Spleen (tissue), 11 donors: ENCODE measurements at regions not wholly inside any gene's neighbourhood (a gene's known extent, or its start where the extent isn't known, plus 50 kb on each side); places are given as distances from the start of the nearest gene placed in this dataset.

ENCODE experiments used
- DNase-seq: peaks from one replicate; pipeline ENCODE4 v3.0.0-alpha.2; 2020
- H3K27ac ChIP-seq, 8 donors: fragments of 200-600 bp; sonication (generic) in 7 of 8; 1 replicate in 4 of 8; 2 replicates in 4 of 8; pipeline versions ENCODE4 v1.5.0 to v1.8.0; 2016 to 2021; ENCODE audit warnings: inconsistent platforms in 4 of 8, mild to moderate bottlenecking in 4 of 8, moderate library complexity in 1 of 8
- H3K27me3 ChIP-seq, 7 donors: fragments of 200-600 bp; sonication (generic) in 6 of 7; replicated peaks in 1 of 7; 1 replicate in 4 of 7; 2 replicates in 3 of 7; pipeline versions ENCODE4 v1.5.0 to v1.8.0; 2016 to 2021; ENCODE audit warnings: inconsistent platforms in 3 of 7, mild to moderate bottlenecking in 1 of 7
- H3K36me3 ChIP-seq, 6 donors: fragments of 200-600 bp; sonication (generic) in 5 of 6; 1 replicate in 4 of 6; 2 replicates in 2 of 6; pipeline versions ENCODE4 v1.5.0 to v1.8.0; 2016 to 2021; ENCODE audit warnings: inconsistent platforms in 2 of 6
- H3K4me1 ChIP-seq, 6 donors: fragments of 200-600 bp; sonication (generic) in 5 of 6; 1 replicate in 3 of 6; 2 replicates in 3 of 6; pipeline versions ENCODE4 v1.5.0 to v1.8.0; 2016 to 2021; ENCODE audit warnings: inconsistent platforms in 3 of 6
- H3K4me3 ChIP-seq, 8 donors: fragments of 200-600 bp; sonication (generic) in 7 of 8; 1 replicate in 4 of 8; 2 replicates in 4 of 8; pipeline versions ENCODE4 v1.5.0 to v1.8.0; 2016 to 2021; ENCODE audit warnings: inconsistent platforms in 4 of 8, mild to moderate bottlenecking in 4 of 8, moderate library complexity in 2 of 8
- H3K9me3 ChIP-seq, 8 donors: fragments of 200-600 bp; sonication (generic) in 7 of 8; 1 replicate in 4 of 8; 2 replicates in 4 of 8; pipeline versions ENCODE4 v1.5.0 to v1.8.0; 2016 to 2021; ENCODE audit warnings: inconsistent platforms in 4 of 8
- POLR2A ChIP-seq, 3 donors: fragments of 450-650 bp; IDR thresholded peaks; one replicate each; pipeline ENCODE4 v1.5.1; 2017; ENCODE audit warnings: antibody characterized with exemption in 3 of 3, mild to moderate bottlenecking in 1 of 3
- POLR2AphosphoS5 ChIP-seq, 3 donors: sonication (generic); formaldehyde crosslinking; IDR thresholded peaks; one replicate each; pipeline ENCODE4 v1.5.1; 2017; ENCODE audit warnings: antibody characterized with exemption in 3 of 3
- WGBS, 5 donors: extraction: QIAGEN DNeasy Blood & Tissue Kit in 3 of 5; methylation state at CpG; one replicate each; pipeline versions ENCODE4 v1.1.5 to v1.1.7; 2013 to 2018; 5-methylcytosine and 5-hydroxymethylcytosine counted together
- intact Hi-C: fragments of 100-400 bp; cut with DNase I; formaldehyde crosslinking; loops from one replicate; pipeline ENCODE4 v1.15.0; 2023; ENCODE audit warnings: low total_unique reads
- TF ChIP-seq, protein P1 (sequence below), 11 experiments: fragments of 200-600 bp in 7 of 11; fragments of 450-650 bp in 4 of 11; sonication (generic) in 4 of 11; IDR thresholded peaks in 8 of 11; conservative IDR thresholded peaks in 3 of 11; 1 replicate in 7 of 11; 2 replicates in 4 of 11; pipeline versions ENCODE4 v1.4.0 to v1.8.0; 2016 to 2021; ENCODE audit warnings: antibody characterized with exemption in 11 of 11, inconsistent platforms in 4 of 11, mild to moderate bottlenecking in 1 of 11
- donor health status: healthy with polysubstance abuse.
- donor health status: DM: no; HTN: no; CAD: no; lungs with moderate emphysema.
- donor health status: DM: no; HTN: no; CAD: no.
- donor health status: Bipolar disorder and iron deficiency.
- donor health status: healthy.
- donor health status: DM: no; HTN: no; CAD: no.
- donor health status: DM: yes; HTN: yes; CAD: no.

DNA sequence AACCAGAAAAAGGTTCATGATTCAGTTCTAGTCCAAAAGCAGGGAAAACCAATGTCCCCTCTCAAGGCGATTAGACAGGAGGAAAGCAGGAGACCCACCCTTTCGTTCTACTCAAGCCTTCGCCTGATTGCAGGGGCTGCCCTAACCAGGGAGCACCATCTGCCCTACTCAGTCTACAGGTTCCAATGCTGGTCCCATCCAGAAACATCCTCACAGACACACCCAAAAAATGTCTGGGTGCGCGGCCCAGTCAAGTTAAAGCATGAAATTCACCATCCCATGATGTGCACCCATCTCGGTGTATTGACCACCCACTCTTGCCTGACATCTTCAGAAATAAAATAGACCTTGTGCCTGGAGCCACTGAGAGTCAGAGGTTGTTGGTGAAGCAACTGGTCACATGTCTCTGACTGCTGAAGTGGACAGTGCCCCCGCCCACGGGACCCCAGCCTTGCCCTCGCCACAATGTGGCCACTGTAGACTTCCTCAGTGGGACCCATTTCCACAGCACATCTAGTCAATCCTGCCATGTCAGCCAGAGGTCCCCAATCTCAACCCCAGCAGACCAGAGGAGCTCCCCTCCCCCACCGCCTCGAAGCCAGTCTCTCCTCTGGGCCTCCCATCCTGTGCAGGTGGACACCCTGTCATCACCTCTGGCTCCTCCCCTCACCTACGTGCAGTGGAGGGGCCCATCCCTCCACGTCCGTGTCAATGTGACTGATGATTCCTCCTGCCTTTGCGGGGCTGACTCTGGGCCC lies 116.3 kb upstream of the PPP2R2D start:
- intact Hi-C loops = loop anchor here (10.0 kb wide), 1 partner anchor 330 kb away; no protein-coding TSS in a partner anchor
- 83 to 94% (median 88%) methylated on average over 15 of the region's 15 CpGs for WGBS, 5 donors
- peaks cover 0 to 24% (median 0%) of the 10 kb centered on the region in 7 donors for H3K27me3 ChIP-seq
- no peak overlapping the region for H3K4me3 ChIP-seq
- no peaks in the 10 kb centered on the region for H3K36me3 ChIP-seq
- H3K27ac ChIP-seq = no peak overlapping the region
- DNase-seq = no peak
- H3K4me1 ChIP-seq = no peaks in the 10 kb centered on the region
- H3K9me3 ChIP-seq = peaks cover 0 to 24% (median 4%) of the 10 kb centered on the region in 8 donors
- TF ChIP-seq, protein P1, sequence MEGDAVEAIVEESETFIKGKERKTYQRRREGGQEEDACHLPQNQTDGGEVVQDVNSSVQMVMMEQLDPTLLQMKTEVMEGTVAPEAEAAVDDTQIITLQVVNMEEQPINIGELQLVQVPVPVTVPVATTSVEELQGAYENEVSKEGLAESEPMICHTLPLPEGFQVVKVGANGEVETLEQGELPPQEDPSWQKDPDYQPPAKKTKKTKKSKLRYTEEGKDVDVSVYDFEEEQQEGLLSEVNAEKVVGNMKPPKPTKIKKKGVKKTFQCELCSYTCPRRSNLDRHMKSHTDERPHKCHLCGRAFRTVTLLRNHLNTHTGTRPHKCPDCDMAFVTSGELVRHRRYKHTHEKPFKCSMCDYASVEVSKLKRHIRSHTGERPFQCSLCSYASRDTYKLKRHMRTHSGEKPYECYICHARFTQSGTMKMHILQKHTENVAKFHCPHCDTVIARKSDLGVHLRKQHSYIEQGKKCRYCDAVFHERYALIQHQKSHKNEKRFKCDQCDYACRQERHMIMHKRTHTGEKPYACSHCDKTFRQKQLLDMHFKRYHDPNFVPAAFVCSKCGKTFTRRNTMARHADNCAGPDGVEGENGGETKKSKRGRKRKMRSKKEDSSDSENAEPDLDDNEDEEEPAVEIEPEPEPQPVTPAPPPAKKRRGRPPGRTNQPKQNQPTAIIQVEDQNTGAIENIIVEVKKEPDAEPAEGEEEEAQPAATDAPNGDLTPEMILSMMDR (IDR thresholded peaks at IDR 0.05 in 8 of 11, conservative IDR thresholded peaks at IDR 0.05 in 3 of 11) = no peak
- TF ChIP-seq POLR2A (IDR thresholded peaks at IDR 0.05) (no peak), POLR2AphosphoS5 (IDR thresholded peaks at IDR 0.05) (no peak)

DNA sequence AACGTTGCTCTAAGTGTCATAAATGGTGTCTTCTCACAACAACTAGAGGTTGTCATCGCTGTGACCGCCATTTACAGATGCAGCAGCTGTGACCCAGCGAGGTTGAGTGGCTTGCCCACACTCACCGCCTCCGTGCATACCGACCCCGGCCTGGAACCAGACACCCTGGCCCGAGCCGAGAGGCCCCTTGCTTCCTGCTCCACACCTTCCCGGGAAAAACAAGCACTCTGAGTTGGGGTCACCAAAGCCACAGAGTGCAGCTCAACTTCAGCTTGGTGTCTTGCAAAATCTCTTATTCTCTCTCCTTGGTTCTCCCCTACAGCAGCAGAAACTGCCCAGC lies 115.7 kb upstream of the PPP2R2D start:
- Histone ChIP-seq H3K27me3 (peaks cover 0 to 26% (median 0%) of the 10 kb centered on the region in 7 donors), H3K4me1 (no peaks in the 10 kb centered on the region), H3K27ac (no peak overlapping the region), H3K9me3 (peaks cover 0 to 21% (median 4%) of the 10 kb centered on the region in 8 donors), H3K4me3 (no peak overlapping the region), H3K36me3 (no peaks in the 10 kb centered on the region)
- no peak for TF ChIP-seq POLR2A (IDR thresholded peaks at IDR 0.05)
- no peak for TF ChIP-seq POLR2AphosphoS5 (IDR thresholded peaks at IDR 0.05)
- intact Hi-C loops = loop anchor here (10.0 kb wide), 1 partner anchor 330 kb away; no protein-coding TSS in a partner anchor
- WGBS, 5 donors = 73 to 89% (median 82%) methylated on average over 9 to 11 of the region's 11 CpGs
- no peak for DNase-seq

DNA sequence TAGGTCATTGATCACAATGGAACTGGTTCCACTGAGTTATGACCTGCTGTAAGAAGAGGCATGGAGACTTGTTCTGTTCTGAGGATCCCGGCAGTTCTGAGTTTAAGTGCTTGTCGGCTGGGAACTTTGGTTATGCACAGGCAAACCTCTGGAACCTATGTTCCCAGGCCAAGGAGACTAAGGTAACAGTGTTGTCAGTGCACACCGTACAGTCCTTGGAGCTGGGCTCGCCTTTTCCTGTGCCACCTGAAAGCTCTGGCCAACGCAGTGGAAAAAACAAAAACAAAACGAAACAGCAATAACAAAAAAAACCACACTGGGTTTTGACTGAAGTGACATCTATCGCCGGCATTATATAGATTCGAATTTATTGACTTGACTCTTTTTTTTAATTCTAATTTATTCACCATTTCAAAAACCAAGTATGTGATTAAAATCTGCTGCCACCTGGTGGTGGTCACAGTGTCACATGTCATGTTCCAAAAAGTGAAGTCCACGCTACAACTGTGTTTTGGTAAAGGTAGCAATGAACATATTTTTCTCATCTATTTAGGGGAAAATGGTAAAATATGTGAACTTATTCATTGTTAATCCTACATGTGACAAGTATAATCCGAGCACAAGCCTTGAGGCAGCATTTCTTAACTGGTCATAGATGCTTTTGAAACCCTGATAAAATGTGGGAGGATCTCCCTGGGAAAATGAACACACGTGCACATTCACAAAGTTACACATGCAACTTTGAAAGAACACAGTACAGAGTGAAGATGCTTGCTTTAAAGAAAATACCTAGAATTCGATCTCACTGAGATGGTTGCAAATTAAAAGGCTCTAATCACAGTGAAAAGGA lies 113.8 kb upstream of the PPP2R2D start:
- Histone ChIP-seq H3K27me3 (peaks cover 0 to 24% (median 0%) of the 10 kb centered on the region in 7 donors), H3K9me3 (peaks cover 0 to 16% (median 4%) of the 10 kb centered on the region in 8 donors), H3K27ac (no peak overlapping the region), H3K36me3 (no peaks in the 10 kb centered on the region), H3K4me3 (no peak overlapping the region), H3K4me1 (no peaks in the 10 kb centered on the region)
- 48 to 61% (median 51%) methylated on average over 13 of the region's 13 CpGs for WGBS, 5 donors
- DNase-seq = no peak
- intact Hi-C loops = loop anchor here (10.0 kb wide), 1 partner anchor 332 kb away; no protein-coding TSS in a partner anchor
- TF ChIP-seq, protein P1 (IDR thresholded peaks at IDR 0.05 in 8 of 11, conservative IDR thresholded peaks at IDR 0.05 in 3 of 11) = peak in 9 of 11 experiments; percentile 45 to 73 (median 68)
- TF ChIP-seq POLR2A (IDR thresholded peaks at IDR 0.05) = no peak

DNA sequence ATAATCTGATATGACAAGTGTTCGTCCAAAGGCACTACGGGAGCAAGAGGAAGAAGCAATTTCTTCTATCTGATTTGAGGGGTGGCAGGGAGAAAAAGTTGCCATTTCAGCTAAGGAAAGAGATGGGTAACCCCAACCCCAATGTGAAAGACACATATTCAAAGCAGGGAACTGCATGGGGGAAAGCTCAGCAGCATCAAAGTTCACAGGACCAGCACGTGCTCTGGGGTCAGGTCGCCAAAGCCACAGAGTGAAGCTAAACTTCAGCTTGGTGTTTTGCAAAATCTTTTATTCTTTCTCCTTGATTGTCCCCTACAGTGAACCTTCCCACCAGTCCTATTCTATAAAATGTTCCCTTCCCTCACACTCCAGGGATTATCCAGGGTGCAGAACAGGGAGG lies 112.8 kb upstream of the PPP2R2D start:
- peaks cover 0 to 9% (median under 1%) of the 10 kb centered on the region in 8 donors for H3K9me3 ChIP-seq
- H3K27ac ChIP-seq = no peak overlapping the region
- H3K4me3 ChIP-seq = no peak overlapping the region
- H3K4me1 ChIP-seq = no peaks in the 10 kb centered on the region
- TF ChIP-seq POLR2A (IDR thresholded peaks at IDR 0.05) = no peak
- H3K36me3 ChIP-seq = no peaks in the 10 kb centered on the region
- WGBS, 5 donors = 73 to 81% (median 76%) methylated on average over 4 of the region's 4 CpGs
- intact Hi-C loops = loop anchor here (10.0 kb wide), 1 partner anchor 333 kb away; no protein-coding TSS in a partner anchor
- no peak for DNase-seq
- peaks cover 0 to 34% (median 0%) of the 10 kb centered on the region in 7 donors for H3K27me3 ChIP-seq
